WTC11 (cell line): ENCODE measurements at regions not wholly inside any gene's neighbourhood (a gene's known extent, or its start where the extent isn't known, plus 50 kb on each side); places are given as distances from the start of the nearest gene placed in this dataset.

Experiments used
- ATAC-seq: fragments of 200-7000 bp; cut with Tn5 transposase; 2 replicates; pipeline ENCODE4 v1.10.0; 2021; ENCODE audit warnings: mild to moderate bottlenecking, moderate library complexity
- CTCF ChIA-PET: fragments of 300-600 bp; sonication (Branson Sonifier 250); formaldehyde crosslinking; loops from one replicate; lab custom pipeline; 2021; ENCODE audit warnings: antibody characterized with exemption; lab: Charles Lee
- POLR2A ChIA-PET: fragments of 350-600 bp; sonication (Branson Sonifier 250); formaldehyde crosslinking; loops from one replicate; lab custom pipeline; 2021; ENCODE audit warnings: antibody characterized with exemption; lab: Charles Lee
- DNase-seq: peaks from one replicate; pipeline ENCODE4 v3.0.0; 2021; ENCODE audit warnings: low spot score
- H3K27ac Mint-ChIP-seq: 2 replicates; pipeline ENCODE4 v1.8.0; 2021; ENCODE audit warnings: mixed read lengths
- H3K27me3 Mint-ChIP-seq: 2 replicates; pipeline ENCODE4 v1.8.0; 2021; ENCODE audit warnings: low read depth, mild to moderate bottlenecking, moderate library complexity, mixed read lengths
- H3K36me3 Mint-ChIP-seq: 2 replicates; pipeline ENCODE4 v1.8.0; 2021; ENCODE audit warnings: mixed read lengths
- H3K4me1 Mint-ChIP-seq: 2 replicates; pipeline ENCODE4 v1.8.0; 2022; ENCODE audit warnings: mixed read lengths
- H3K4me3 Mint-ChIP-seq: 2 replicates; pipeline ENCODE4 v1.8.0; 2021; ENCODE audit warnings: mild to moderate bottlenecking, moderate library complexity, mixed read lengths
- H3K9me3 Mint-ChIP-seq: 2 replicates; pipeline ENCODE4 v1.8.0; 2021; ENCODE audit warnings: mixed read lengths
- AR ChIP-seq: fragments of 250-450 bp; sonication (Bioruptor Pico); IDR thresholded peaks from 2 replicates; pipeline ENCODE4 v1.9.0; 2021; ENCODE audit warnings: mild to moderate bottlenecking
- ATF6 ChIP-seq: sonication (generic); formaldehyde crosslinking; IDR thresholded peaks from 2 replicates; pipeline ENCODE4 v1.8.1; 2023; ENCODE audit warnings: mild to moderate bottlenecking, missing genetic modification reagents
- CREB1 ChIP-seq: sonication (generic); formaldehyde crosslinking; IDR thresholded peaks from 2 replicates; pipeline ENCODE4 v1.8.0; 2023; ENCODE audit warnings: mild to moderate bottlenecking, missing genetic modification reagents
- ERG ChIP-seq: fragments of 250-450 bp; sonication (Bioruptor Pico); IDR thresholded peaks from 2 replicates; pipeline ENCODE4 v1.8.0; 2021; ENCODE audit warnings: mild to moderate bottlenecking
- FOXP4 ChIP-seq: sonication (generic); formaldehyde crosslinking; IDR thresholded peaks from 2 replicates; pipeline ENCODE4 v1.8.0; 2022; ENCODE audit warnings: mild to moderate bottlenecking, missing genetic modification reagents
- GABPB1 ChIP-seq: sonication (generic); formaldehyde crosslinking; IDR thresholded peaks from 2 replicates; pipeline ENCODE4 v1.8.1; 2023; ENCODE audit warnings: mild to moderate bottlenecking, missing genetic modification reagents
- IRF1 ChIP-seq: sonication (generic); formaldehyde crosslinking; IDR thresholded peaks from 2 replicates; pipeline ENCODE4 v1.8.0; 2023; ENCODE audit warnings: missing genetic modification reagents
- JAZF1 ChIP-seq: fragments of 250-450 bp; sonication (Bioruptor Pico); IDR thresholded peaks from 2 replicates; pipeline ENCODE4 v1.9.0; 2021; ENCODE audit warnings: moderate library complexity, mild to moderate bottlenecking, inconsistent platforms
- MLX ChIP-seq: sonication (generic); formaldehyde crosslinking; IDR thresholded peaks from 2 replicates; pipeline ENCODE4 v1.8.1; 2023; ENCODE audit warnings: mild to moderate bottlenecking, missing genetic modification reagents, moderate library complexity
- MXD4 ChIP-seq: fragments of 250-450 bp; sonication (Bioruptor Pico); IDR thresholded peaks from 2 replicates; pipeline ENCODE4 v1.8.0; 2021; ENCODE audit warnings: mild to moderate bottlenecking, moderate library complexity, borderline replicate concordance
- NFE2L1 ChIP-seq: sonication (generic); formaldehyde crosslinking; IDR thresholded peaks from 2 replicates; pipeline ENCODE4 v1.8.1; 2023; ENCODE audit warnings: missing genetic modification reagents
- OVOL2 ChIP-seq: fragments of 250-450 bp; sonication (Bioruptor Pico); IDR thresholded peaks from 2 replicates; pipeline ENCODE4 v1.9.0; 2021; ENCODE audit warnings: mild to moderate bottlenecking, borderline replicate concordance
- PRDM15 ChIP-seq: sonication (generic); formaldehyde crosslinking; IDR thresholded peaks from 2 replicates; pipeline ENCODE4 v1.8.0; 2022; ENCODE audit warnings: missing genetic modification reagents
- PREB ChIP-seq: sonication (generic); formaldehyde crosslinking; IDR thresholded peaks from 2 replicates; pipeline ENCODE4 v1.8.1; 2022; ENCODE audit warnings: mild to moderate bottlenecking, missing genetic modification reagents, moderate library complexity, borderline replicate concordance
- RORB ChIP-seq: fragments of 250-450 bp; sonication (Bioruptor Pico); IDR thresholded peaks from 2 replicates; pipeline ENCODE4 v1.9.0; 2021; ENCODE audit warnings: mild to moderate bottlenecking
- SMAD4 ChIP-seq: sonication (generic); formaldehyde crosslinking; IDR thresholded peaks from 2 replicates; pipeline ENCODE4 v1.8.0; 2022; ENCODE audit warnings: mild to moderate bottlenecking, missing genetic modification reagents
- SOX15 ChIP-seq: fragments of 250-450 bp; sonication (Bioruptor Pico); IDR thresholded peaks from 2 replicates; pipeline ENCODE4 v1.9.0; 2021; ENCODE audit warnings: mild to moderate bottlenecking
- ZNF532 ChIP-seq: fragments of 250-450 bp; sonication (Bioruptor Pico); IDR thresholded peaks from 2 replicates; pipeline ENCODE4 v1.9.0; 2021; ENCODE audit warnings: mild to moderate bottlenecking, borderline replicate concordance

- no peak for TF ChIP-seq ZNF532 (CRISPR knock-in tag)
- TF ChIP-seq AR (CRISPR knock-in tag) = no peak
- no peak for TF ChIP-seq MLX
- no peak for TF ChIP-seq IRF1 (CRISPR knock-in tag)
- TF ChIP-seq PREB (CRISPR knock-in tag) = no peak
- no peak for TF ChIP-seq MXD4
- no peak for TF ChIP-seq JAZF1 (CRISPR knock-in tag)
- no peak for TF ChIP-seq OVOL2 (CRISPR knock-in tag)
- no peak for TF ChIP-seq FOXP4
- TF ChIP-seq RORB (CRISPR knock-in tag) = no peak
- TF ChIP-seq SOX15 (CRISPR knock-in tag) = no peak
- no peak for TF ChIP-seq NFE2L1 (CRISPR knock-in tag)
- no peak for TF ChIP-seq CREB1 (CRISPR knock-in tag)
- TF ChIP-seq SMAD4 = no peak
Measured at GRCh38 chr4:34464196-34464595, 1780.1 kb downstream of the ARAP2 start (continued).

- ChIA-PET POLR2A (no interaction called here), CTCF (no interaction called here)
- Mint-ChIP-seq H3K27me3 (no peaks in the 10 kb centered on the region), H3K4me3 (no peak overlapping the region), H3K9me3 (peaks cover 6% of the 10 kb centered on the region), H3K4me1 (peaks cover 4% of the 10 kb centered on the region; the same call in 1 of the 2 replicates), H3K27ac (no peak overlapping the region), H3K36me3 (peaks cover 5% of the 10 kb centered on the region; the same call in 1 of the 2 replicates)
- DNase-seq (no peak), ATAC-seq (no peak)
- TF ChIP-seq ATF6 (CRISPR knock-in tag) = no peak
- no peak for TF ChIP-seq PRDM15
- no peak for TF ChIP-seq GABPB1 (CRISPR knock-in tag)
- TF ChIP-seq ERG (CRISPR knock-in tag) = no peak
- no peak for TF ChIP-seq OVOL2 (CRISPR knock-in tag)
Measured at GRCh38 chr4:34466411-34466810, 1777.9 kb downstream of the ARAP2 start.
